HEK293 (cell line): ENCODE measurements at regions not wholly inside any gene's neighbourhood (a gene's known extent, or its start where the extent isn't known, plus 50 kb on each side); places are given as distances from the start of the nearest gene placed in this dataset.

Source experiments
- ZNF114 ChIP-seq: fragments of 450-650 bp; formaldehyde crosslinking; IDR thresholded peaks from 2 replicates; pipeline ENCODE4 v1.5.0; 2017; ENCODE audit warnings: missing biosample characterization, missing genetic modification characterization
- TF ChIP-seq, protein P1 (sequence below): fragments of 450-650 bp; formaldehyde crosslinking; IDR thresholded peaks from 2 replicates; pipeline ENCODE4 v1.5.1; 2016; ENCODE audit warnings: missing biosample characterization, missing genetic modification characterization
- TF ChIP-seq, protein P2 (sequence below): fragments of 450-650 bp; formaldehyde crosslinking; IDR thresholded peaks from 2 replicates; pipeline ENCODE4 v1.5.1; 2016; ENCODE audit warnings: missing biosample characterization, missing genetic modification characterization

- TF ChIP-seq, protein P1, sequence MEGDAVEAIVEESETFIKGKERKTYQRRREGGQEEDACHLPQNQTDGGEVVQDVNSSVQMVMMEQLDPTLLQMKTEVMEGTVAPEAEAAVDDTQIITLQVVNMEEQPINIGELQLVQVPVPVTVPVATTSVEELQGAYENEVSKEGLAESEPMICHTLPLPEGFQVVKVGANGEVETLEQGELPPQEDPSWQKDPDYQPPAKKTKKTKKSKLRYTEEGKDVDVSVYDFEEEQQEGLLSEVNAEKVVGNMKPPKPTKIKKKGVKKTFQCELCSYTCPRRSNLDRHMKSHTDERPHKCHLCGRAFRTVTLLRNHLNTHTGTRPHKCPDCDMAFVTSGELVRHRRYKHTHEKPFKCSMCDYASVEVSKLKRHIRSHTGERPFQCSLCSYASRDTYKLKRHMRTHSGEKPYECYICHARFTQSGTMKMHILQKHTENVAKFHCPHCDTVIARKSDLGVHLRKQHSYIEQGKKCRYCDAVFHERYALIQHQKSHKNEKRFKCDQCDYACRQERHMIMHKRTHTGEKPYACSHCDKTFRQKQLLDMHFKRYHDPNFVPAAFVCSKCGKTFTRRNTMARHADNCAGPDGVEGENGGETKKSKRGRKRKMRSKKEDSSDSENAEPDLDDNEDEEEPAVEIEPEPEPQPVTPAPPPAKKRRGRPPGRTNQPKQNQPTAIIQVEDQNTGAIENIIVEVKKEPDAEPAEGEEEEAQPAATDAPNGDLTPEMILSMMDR (tag by site-specific recombination) = no peak
- TF ChIP-seq, protein P2, sequence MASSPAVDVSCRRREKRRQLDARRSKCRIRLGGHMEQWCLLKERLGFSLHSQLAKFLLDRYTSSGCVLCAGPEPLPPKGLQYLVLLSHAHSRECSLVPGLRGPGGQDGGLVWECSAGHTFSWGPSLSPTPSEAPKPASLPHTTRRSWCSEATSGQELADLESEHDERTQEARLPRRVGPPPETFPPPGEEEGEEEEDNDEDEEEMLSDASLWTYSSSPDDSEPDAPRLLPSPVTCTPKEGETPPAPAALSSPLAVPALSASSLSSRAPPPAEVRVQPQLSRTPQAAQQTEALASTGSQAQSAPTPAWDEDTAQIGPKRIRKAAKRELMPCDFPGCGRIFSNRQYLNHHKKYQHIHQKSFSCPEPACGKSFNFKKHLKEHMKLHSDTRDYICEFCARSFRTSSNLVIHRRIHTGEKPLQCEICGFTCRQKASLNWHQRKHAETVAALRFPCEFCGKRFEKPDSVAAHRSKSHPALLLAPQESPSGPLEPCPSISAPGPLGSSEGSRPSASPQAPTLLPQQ (tag by site-specific recombination) = no peak
- TF ChIP-seq ZNF114 (tag by site-specific recombination) = no peak
These were observed 165.5 kb upstream of the ESRRG start for GRCh38 chr1:216888731-216889130.
